ENCODE measurements at regions not wholly inside any gene's neighbourhood (a gene's known extent, or its start where the extent isn't known, plus 50 kb on each side); places are given as distances from the start of the nearest gene placed in this dataset.

GRCh38 chr1:217150366-217150765 is 427.1 kb upstream of the ESRRG start:
- no peak overlapping the region for H2AFZ ChIP-seq (ENCODE audit: low read length)
- H4K20me1 ChIP-seq (ENCODE audit: control insufficient read depth, extremely low read depth, insufficient read depth, low read length), result no peaks in the 10 kb centered on the region
- H3K4me1 ChIP-seq (ENCODE audit: control insufficient read depth, extremely low read depth, insufficient read depth, low read length), result no peaks in the 10 kb centered on the region
- no peak overlapping the region for H3K4me3 ChIP-seq (replicated peaks in 1 of 4; ENCODE audit: control extremely low read depth in 1 of 4, insufficient read depth in 1 of 4, low read depth in 3 of 4, low read length in 4 of 4)
- DNase-seq (ENCODE audit: low read depth in 2 of 2), result no peak
- H3K9me3 ChIP-seq (ENCODE audit: control insufficient read depth, insufficient read depth, low read depth, low read length), result no peaks in the 10 kb centered on the region
- no peaks in the 10 kb centered on the region for H3K36me3 ChIP-seq (ENCODE audit: control insufficient read depth, insufficient read depth, low read length)
- H3K27ac ChIP-seq (ENCODE audit: insufficient read depth, low read length), result no peak overlapping the region
- TF ChIP-seq EZH2 (IDR thresholded peaks at IDR 0.05; ENCODE audit: low read length, missing control alignments), result no peak
- TF ChIP-seq, protein P1, sequence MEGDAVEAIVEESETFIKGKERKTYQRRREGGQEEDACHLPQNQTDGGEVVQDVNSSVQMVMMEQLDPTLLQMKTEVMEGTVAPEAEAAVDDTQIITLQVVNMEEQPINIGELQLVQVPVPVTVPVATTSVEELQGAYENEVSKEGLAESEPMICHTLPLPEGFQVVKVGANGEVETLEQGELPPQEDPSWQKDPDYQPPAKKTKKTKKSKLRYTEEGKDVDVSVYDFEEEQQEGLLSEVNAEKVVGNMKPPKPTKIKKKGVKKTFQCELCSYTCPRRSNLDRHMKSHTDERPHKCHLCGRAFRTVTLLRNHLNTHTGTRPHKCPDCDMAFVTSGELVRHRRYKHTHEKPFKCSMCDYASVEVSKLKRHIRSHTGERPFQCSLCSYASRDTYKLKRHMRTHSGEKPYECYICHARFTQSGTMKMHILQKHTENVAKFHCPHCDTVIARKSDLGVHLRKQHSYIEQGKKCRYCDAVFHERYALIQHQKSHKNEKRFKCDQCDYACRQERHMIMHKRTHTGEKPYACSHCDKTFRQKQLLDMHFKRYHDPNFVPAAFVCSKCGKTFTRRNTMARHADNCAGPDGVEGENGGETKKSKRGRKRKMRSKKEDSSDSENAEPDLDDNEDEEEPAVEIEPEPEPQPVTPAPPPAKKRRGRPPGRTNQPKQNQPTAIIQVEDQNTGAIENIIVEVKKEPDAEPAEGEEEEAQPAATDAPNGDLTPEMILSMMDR (conservative IDR thresholded peaks at IDR 0.05 in 1 of 2, IDR thresholded peaks at IDR 0.05 in 1 of 2; ENCODE audit: low read depth in 1 of 2, low read length in 2 of 2), result no peak
- H3K9ac ChIP-seq (ENCODE audit: insufficient read depth, low read length), result no peak overlapping the region
- no peak overlapping the region for H3K4me2 ChIP-seq (ENCODE audit: extremely low read depth, insufficient read depth, low read length)
- no peaks in the 10 kb centered on the region for H3K27me3 ChIP-seq (ENCODE audit: control insufficient read depth, insufficient read depth, low read length)
- H3K79me2 ChIP-seq (ENCODE audit: control insufficient read depth, insufficient read depth, low read length), result no peaks in the 10 kb centered on the region

GRCh38 chr1:217149791-217150190 is 426.6 kb upstream of the ESRRG start:
- no peaks in the 10 kb centered on the region for H3K36me3 ChIP-seq (ENCODE audit: control insufficient read depth, insufficient read depth, low read length)
- TF ChIP-seq EZH2 (IDR thresholded peaks at IDR 0.05; ENCODE audit: low read length, missing control alignments), result no peak
- TF ChIP-seq, protein P1 (conservative IDR thresholded peaks at IDR 0.05 in 1 of 2, IDR thresholded peaks at IDR 0.05 in 1 of 2; ENCODE audit: low read depth in 1 of 2, low read length in 2 of 2), result no peak
- no peak overlapping the region for H2AFZ ChIP-seq (ENCODE audit: low read length)
- H3K9me3 ChIP-seq (ENCODE audit: control insufficient read depth, insufficient read depth, low read depth, low read length), result no peaks in the 10 kb centered on the region
- H3K27ac ChIP-seq (ENCODE audit: insufficient read depth, low read length), result no peak overlapping the region
- H3K79me2 ChIP-seq (ENCODE audit: control insufficient read depth, insufficient read depth, low read length), result no peaks in the 10 kb centered on the region
- no peak overlapping the region for H3K9ac ChIP-seq (ENCODE audit: insufficient read depth, low read length)
- H4K20me1 ChIP-seq (ENCODE audit: control insufficient read depth, extremely low read depth, insufficient read depth, low read length), result no peaks in the 10 kb centered on the region
- no peaks in the 10 kb centered on the region for H3K27me3 ChIP-seq (ENCODE audit: control insufficient read depth, insufficient read depth, low read length)
- no peak overlapping the region for H3K4me3 ChIP-seq (replicated peaks in 1 of 4; ENCODE audit: control extremely low read depth in 1 of 4, insufficient read depth in 1 of 4, low read depth in 3 of 4, low read length in 4 of 4)
- H3K4me2 ChIP-seq (ENCODE audit: extremely low read depth, insufficient read depth, low read length), result no peak overlapping the region
- no peaks in the 10 kb centered on the region for H3K4me1 ChIP-seq (ENCODE audit: control insufficient read depth, extremely low read depth, insufficient read depth, low read length)
- no peak for DNase-seq (ENCODE audit: low read depth in 2 of 2)

DNA sequence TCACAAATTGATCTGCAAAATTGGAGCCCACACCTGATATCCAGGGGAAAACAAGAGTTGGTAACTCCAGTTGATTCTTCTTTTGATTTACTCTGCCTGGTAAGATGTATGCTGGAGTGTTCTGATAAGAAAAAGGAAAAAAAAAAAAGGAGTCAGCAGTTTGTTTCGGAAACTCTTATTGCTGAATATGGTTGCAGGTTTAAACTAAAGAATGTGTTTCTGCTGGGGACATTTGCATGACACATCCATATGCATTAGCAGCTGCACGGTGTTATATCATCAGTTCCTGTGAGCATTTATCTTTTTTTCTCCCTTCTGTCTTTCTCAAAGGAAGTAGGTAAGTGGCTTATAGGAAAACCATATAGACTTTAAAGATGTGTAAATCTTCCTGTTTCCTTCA is 418.5 kb upstream of the ESRRG start:
- no peak overlapping the region for H2AFZ ChIP-seq (ENCODE audit: low read length)
- DNase-seq (ENCODE audit: low read depth in 2 of 2), result no peak
- H3K27ac ChIP-seq (ENCODE audit: insufficient read depth, low read length), result no peak overlapping the region

More for the DNA sequence above, 418.5 kb upstream of the ESRRG start:
- H3K79me2 ChIP-seq (ENCODE audit: control insufficient read depth, insufficient read depth, low read length), result no peaks in the 10 kb centered on the region
- no peak overlapping the region for H3K9ac ChIP-seq (ENCODE audit: insufficient read depth, low read length)
- H3K4me1 ChIP-seq (ENCODE audit: control insufficient read depth, extremely low read depth, insufficient read depth, low read length), result no peaks in the 10 kb centered on the region
- H3K9me3 ChIP-seq (ENCODE audit: control insufficient read depth, insufficient read depth, low read depth, low read length), result no peaks in the 10 kb centered on the region
- TF ChIP-seq, protein P1 (conservative IDR thresholded peaks at IDR 0.05 in 1 of 2, IDR thresholded peaks at IDR 0.05 in 1 of 2; ENCODE audit: low read depth in 1 of 2, low read length in 2 of 2), result no peak
- no peak for TF ChIP-seq EZH2 (IDR thresholded peaks at IDR 0.05; ENCODE audit: low read length, missing control alignments)
- peaks cover 11% of the 10 kb centered on the region for H3K27me3 ChIP-seq (ENCODE audit: control insufficient read depth, insufficient read depth, low read length)
- no peaks in the 10 kb centered on the region for H4K20me1 ChIP-seq (ENCODE audit: control insufficient read depth, extremely low read depth, insufficient read depth, low read length)
- H3K4me2 ChIP-seq (ENCODE audit: extremely low read depth, insufficient read depth, low read length), result no peak overlapping the region
- H3K4me3 ChIP-seq (replicated peaks in 1 of 4; ENCODE audit: control extremely low read depth in 1 of 4, insufficient read depth in 1 of 4, low read depth in 3 of 4, low read length in 4 of 4), result no peak overlapping the region
- H3K36me3 ChIP-seq (ENCODE audit: control insufficient read depth, insufficient read depth, low read length), result no peaks in the 10 kb centered on the region

All from fibroblast of lung (primary cell).